PFSK-1 (cell line): ENCODE measurements at regions not wholly inside any gene's neighbourhood (a gene's known extent, or its start where the extent isn't known, plus 50 kb on each side); places are given as distances from the start of the nearest gene placed in this dataset.

ENCODE experiments used
- POLR2AphosphoS5 ChIP-seq: IDR thresholded peaks from 2 replicates; pipeline ENCODE4 v1.6.1; 2012; ENCODE audit warnings: low read depth, mild to moderate bottlenecking, control low read depth, low read length, moderate library complexity
- SIN3A ChIP-seq: IDR thresholded peaks from 2 replicates; pipeline ENCODE4 v1.6.1; 2012; ENCODE audit warnings: mild to moderate bottlenecking, low read length, moderate library complexity, borderline replicate concordance; ENCODE audit not compliant: insufficient read depth
- TAF1 ChIP-seq: IDR thresholded peaks from 2 replicates; pipeline ENCODE4 v1.6.1; 2012; ENCODE audit warnings: low read length, control low read depth, borderline replicate concordance; ENCODE audit not compliant: insufficient read depth

DNA sequence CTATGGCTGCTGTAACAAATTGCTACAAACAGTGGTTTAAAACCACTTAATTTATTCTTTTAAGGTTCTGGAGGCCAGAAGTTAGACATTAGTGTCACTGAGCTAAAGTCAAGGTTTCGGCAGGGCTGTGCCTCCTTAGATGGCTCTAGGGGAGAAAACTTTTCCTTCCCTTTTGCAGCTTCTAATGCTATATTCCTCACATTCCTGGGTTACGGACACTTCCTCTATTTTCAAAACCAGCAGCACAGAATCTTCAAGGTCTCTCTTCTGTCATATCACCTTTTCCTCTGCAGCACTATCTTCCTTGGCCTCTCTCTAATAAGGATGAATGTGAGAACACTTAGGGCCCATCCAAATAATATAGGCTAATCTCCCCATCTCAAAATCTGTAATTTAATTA lies 87.0 kb downstream of the C11orf87 start:
- TF ChIP-seq TAF1 (no peak), POLR2AphosphoS5 (no peak), SIN3A (no peak)
